Coronary artery (tissue), 2 donors: ENCODE measurements at regions not wholly inside any gene's neighbourhood (a gene's known extent, or its start where the extent isn't known, plus 50 kb on each side); places are given as distances from the start of the nearest gene placed in this dataset.
"Not testable (repeated sequence)": the region's sequence is repeated elsewhere in the genome, so short reads cannot be mapped to it uniquely, and the experiment has no call there.

Experiments used
- DNase-seq: peaks from one replicate; pipeline ENCODE4 v3.0.0-alpha.2; 2017; ENCODE audit warnings: low spot score
- H3K27ac ChIP-seq, 2 donors: fragments of 200-600 bp; sonication (generic); one replicate each; pipeline ENCODE4 v1.5.1; 2016 to 2019
- H3K4me3 ChIP-seq: fragments of 200-600 bp; sonication (generic); 2 replicates; pipeline ENCODE4 v1.5.1; 2016; ENCODE audit warnings: mild to moderate bottlenecking, moderate library complexity
- TF ChIP-seq, protein P1 (sequence below): fragments of 200-600 bp; sonication (generic); IDR thresholded peaks from one replicate; pipeline ENCODE4 v1.5.1; 2019; ENCODE audit warnings: antibody characterized with exemption

GRCh38 chr4:17236686-17237085 lies 275.2 kb downstream of the QDPR start:
- no peak overlapping the region for H3K4me3 ChIP-seq
- TF ChIP-seq, protein P1, sequence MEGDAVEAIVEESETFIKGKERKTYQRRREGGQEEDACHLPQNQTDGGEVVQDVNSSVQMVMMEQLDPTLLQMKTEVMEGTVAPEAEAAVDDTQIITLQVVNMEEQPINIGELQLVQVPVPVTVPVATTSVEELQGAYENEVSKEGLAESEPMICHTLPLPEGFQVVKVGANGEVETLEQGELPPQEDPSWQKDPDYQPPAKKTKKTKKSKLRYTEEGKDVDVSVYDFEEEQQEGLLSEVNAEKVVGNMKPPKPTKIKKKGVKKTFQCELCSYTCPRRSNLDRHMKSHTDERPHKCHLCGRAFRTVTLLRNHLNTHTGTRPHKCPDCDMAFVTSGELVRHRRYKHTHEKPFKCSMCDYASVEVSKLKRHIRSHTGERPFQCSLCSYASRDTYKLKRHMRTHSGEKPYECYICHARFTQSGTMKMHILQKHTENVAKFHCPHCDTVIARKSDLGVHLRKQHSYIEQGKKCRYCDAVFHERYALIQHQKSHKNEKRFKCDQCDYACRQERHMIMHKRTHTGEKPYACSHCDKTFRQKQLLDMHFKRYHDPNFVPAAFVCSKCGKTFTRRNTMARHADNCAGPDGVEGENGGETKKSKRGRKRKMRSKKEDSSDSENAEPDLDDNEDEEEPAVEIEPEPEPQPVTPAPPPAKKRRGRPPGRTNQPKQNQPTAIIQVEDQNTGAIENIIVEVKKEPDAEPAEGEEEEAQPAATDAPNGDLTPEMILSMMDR = no peak
- no peak for DNase-seq
- no peak overlapping the region for H3K27ac ChIP-seq

DNA sequence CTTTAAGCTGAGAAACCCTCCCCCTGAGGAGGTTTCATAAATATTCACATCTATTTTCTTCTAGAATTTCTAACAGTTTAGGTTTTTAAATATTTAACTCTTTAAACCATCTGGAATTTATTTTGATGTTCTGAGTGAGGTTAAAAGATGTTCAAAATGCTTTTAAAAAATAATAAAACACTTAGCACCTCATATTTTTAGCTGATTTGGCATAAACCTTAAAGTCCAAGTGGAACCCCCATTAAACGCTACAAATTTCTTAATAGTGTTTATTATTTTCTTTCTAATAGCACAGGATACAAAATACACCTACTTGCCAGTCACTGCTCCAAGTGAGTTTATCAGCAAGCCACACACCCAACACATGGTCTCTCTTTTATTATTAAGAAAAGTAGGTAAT lies 277.2 kb downstream of the QDPR start:
- TF ChIP-seq, protein P1 = no peak

GRCh38 chr4:17232566-17233253 lies 279.2 kb downstream of the QDPR start:
- peak overlapping the region; percentile 56 to 81 for H3K27ac ChIP-seq
- TF ChIP-seq, protein P1 = no peak
- DNase-seq = no peak
- H3K4me3 ChIP-seq = no peak overlapping the region

More for the DNA sequence above, 277.2 kb downstream of the QDPR start:
- no peak for DNase-seq
- no peak overlapping the region for H3K27ac ChIP-seq
- H3K4me3 ChIP-seq = no peak overlapping the region

DNA sequence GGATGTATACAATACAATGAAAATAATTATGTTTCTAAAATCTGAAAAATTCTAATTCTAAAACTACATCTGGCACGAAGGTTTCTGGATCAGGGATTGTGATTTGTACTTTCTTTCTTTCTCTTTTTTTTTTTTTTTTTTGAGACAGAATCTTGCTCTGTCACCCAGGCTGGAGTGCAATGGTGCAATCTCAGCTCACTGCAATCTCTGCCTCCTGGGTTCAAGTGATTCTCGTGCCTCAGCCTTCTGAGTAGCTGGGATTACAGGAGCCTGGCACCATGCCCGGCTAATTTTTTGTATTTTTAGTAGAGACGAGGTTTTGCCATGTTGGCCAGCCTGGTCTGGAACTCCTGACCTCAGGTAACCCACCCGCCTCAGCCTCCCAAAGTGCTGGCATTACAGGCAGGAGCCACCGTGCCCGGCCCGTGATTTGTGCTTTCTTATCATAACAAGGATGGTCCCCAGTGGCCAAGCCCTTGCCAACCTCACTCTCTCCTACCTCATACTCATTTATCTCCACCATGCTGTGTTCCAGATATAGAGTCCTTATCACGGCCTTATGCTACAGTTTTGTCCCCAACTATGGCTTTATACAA lies 279.9 kb downstream of the QDPR start:
- H3K27ac ChIP-seq = peak overlapping the region; percentile 56 to 81
- H3K4me3 ChIP-seq = not testable (repeated sequence)
- peak; percentile 74 for DNase-seq

- DNase-seq = no peak
- no peak overlapping the region for H3K4me3 ChIP-seq
- no peak overlapping the region for H3K27ac ChIP-seq
- TF ChIP-seq, protein P1 = no peak
These were observed 281.2 kb downstream of the QDPR start for GRCh38 chr4:17230727-17231126.

DNA sequence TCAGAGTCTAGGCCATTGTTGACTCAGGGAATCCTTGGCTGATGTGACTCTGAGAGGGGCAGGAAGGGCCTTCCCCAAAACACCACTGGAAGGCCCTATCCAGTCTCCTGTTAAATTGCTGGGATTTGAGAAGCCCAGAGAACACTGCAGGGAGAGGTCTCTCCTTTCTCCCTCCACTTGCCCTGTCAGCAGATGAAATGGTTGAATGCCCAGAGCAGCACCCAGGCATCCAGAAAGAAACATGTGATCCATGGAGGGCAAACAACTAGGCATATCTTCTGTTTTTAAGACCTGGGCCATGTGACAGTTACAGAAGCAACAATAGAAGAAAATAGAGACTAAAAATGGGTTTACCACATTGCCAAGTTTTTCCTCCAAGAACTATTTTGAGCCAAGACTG lies 291.1 kb downstream of the QDPR start:
- Histone ChIP-seq H3K4me3 (no peak overlapping the region), H3K27ac (no peak overlapping the region)
- DNase-seq = no peak
- TF ChIP-seq, protein P1 = no peak

- TF ChIP-seq, protein P1 = no peak
- Histone ChIP-seq H3K27ac (no peak overlapping the region), H3K4me3 (no peak overlapping the region)
- no peak for DNase-seq
These were observed 293.1 kb downstream of the QDPR start for GRCh38 chr4:17218786-17219185.
